GM13977 (cell line): ENCODE measurements at regions not wholly inside any gene's neighbourhood (a gene's known extent, or its start where the extent isn't known, plus 50 kb on each side); places are given as distances from the start of the nearest gene placed in this dataset.

Experiments
- DNase-seq: peaks from one replicate; pipeline ENCODE4 v3.0.0; 2012; ENCODE audit warnings: low spot score
- in situ Hi-C: fragments of 300-500 bp; cut with MboI; formaldehyde crosslinking; loops from one replicate; pipeline ENCODE4 v1.12.0; 2022; ENCODE audit warnings: low sequenced_read_pairs, low pct_unique_long_range_greater_than_20kb, mixed read lengths, inconsistent platforms; ENCODE audit not compliant: unreplicated experiment
- TF ChIP-seq, protein P1 (sequence below): IDR thresholded peaks from 2 replicates; pipeline ENCODE4 v1.5.1; 2012; ENCODE audit warnings: mild to moderate bottlenecking, control low read depth; ENCODE audit not compliant: insufficient read depth; ENCODE audit errors: extremely low read depth, missing control alignments

DNA sequence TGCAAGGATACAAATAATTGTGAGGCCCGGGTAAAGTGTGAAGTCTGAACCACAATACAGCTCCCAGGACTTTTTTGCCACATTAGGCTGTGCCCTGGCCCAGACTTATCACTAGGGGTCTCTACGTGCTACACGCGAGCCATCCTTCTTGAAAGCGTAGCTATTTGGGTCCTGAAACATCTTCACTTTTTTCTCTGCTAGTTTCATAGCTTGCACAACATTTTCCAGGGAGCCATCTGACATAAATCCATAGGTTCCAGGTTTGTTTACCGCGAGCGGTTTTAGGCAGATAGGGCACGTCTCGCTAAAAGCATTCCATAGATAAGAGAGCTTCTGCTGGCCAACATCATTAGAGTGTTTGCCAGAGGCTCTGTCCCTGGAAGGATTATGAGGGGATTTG is 226.5 kb downstream of the RPS24 start:
- DNase-seq = no peak
- TF ChIP-seq, protein P1, sequence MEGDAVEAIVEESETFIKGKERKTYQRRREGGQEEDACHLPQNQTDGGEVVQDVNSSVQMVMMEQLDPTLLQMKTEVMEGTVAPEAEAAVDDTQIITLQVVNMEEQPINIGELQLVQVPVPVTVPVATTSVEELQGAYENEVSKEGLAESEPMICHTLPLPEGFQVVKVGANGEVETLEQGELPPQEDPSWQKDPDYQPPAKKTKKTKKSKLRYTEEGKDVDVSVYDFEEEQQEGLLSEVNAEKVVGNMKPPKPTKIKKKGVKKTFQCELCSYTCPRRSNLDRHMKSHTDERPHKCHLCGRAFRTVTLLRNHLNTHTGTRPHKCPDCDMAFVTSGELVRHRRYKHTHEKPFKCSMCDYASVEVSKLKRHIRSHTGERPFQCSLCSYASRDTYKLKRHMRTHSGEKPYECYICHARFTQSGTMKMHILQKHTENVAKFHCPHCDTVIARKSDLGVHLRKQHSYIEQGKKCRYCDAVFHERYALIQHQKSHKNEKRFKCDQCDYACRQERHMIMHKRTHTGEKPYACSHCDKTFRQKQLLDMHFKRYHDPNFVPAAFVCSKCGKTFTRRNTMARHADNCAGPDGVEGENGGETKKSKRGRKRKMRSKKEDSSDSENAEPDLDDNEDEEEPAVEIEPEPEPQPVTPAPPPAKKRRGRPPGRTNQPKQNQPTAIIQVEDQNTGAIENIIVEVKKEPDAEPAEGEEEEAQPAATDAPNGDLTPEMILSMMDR = no peak
- in situ Hi-C loops = no loop called here

DNA sequence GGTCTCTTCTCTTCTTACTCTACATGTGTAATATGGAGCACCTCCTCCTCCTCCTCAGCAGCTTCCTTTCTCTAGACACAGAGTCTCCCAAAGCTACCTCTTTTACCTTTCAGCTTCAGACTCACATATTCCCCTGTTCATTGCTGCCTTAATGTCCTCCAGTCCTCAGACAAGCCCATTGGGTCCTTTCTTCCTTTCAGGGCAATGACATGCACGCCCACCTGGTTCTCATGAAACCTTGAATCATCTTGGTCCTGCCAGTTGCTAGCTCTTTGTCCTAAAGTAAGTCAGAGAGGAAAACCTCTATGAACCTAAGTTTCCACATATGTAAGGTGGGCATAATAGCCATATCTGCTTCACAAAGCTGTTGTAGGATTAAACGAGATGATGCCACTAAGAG is 227.0 kb downstream of the RPS24 start:
- no peak for DNase-seq
- in situ Hi-C loops = no loop called here
- TF ChIP-seq, protein P1 = no peak

DNA sequence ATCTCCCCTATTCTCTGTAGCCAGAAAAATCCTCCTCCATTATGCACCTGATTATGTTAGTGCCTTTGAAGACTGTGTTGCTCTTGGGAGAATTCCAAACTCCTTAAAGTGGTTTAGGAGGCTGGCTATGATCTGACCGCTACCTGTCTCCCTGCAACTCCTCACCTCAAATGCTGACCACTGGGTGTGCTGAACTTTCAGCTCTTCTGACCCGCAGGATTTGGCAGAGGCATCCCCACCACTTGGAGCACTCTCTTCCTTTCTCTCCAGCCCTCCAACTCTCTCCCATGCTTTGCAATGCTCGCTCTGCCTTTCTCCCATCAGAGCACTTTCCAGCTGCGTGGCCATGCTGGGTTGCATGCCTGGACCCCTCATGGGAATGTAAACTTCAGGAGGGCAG is 227.6 kb downstream of the RPS24 start:
- in situ Hi-C loops = no loop called here

DNA sequence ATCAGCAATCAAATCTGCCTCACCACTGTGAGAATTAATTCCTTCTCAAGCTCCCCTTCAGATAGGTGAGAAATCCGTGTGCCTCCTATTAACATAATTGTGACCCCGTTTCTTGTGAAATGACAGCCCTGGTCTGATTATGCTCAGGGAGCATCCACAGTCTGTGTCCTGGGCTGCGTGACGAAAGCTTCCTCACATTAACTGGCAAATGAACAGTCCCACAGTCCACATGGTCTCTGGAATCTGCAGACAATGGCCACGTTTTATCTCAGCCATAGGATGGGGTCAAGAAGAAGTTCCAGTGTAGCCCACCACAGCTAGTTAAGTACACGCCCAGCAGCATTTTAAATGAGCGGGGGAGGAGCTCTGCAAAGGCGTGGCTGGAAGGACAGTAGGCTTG is 229.2 kb downstream of the RPS24 start:
- TF ChIP-seq, protein P1 = no peak
- DNase-seq = no peak
- in situ Hi-C loops = no loop called here

More for the DNA sequence above, 227.6 kb downstream of the RPS24 start:
- no peak for DNase-seq
- TF ChIP-seq, protein P1 = no peak

DNA sequence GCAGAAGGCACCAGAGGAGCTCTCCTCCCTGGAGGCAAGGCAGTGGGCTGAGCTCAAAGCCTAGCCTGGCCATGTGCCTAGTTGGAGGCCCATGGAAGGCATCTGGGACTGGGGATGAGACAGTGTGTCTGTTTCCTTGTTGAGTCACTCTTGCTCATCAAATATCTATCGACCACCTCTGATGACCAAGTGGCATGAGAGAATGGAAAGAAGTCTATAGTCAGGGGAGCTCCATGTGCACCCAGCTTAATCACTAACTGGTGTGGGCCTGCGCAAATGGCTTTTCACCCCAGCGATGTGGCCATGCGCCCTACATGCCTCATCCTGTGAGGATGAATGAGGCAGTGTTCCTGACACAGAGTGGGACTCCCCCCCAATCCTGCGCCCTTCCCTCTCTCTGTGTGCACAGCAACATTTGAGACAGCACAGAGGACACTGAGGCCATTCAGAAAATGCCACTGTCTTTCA is 229.9 kb downstream of the RPS24 start:
- TF ChIP-seq, protein P1 = no peak
- in situ Hi-C loops = no loop called here
- DNase-seq = no peak

DNA sequence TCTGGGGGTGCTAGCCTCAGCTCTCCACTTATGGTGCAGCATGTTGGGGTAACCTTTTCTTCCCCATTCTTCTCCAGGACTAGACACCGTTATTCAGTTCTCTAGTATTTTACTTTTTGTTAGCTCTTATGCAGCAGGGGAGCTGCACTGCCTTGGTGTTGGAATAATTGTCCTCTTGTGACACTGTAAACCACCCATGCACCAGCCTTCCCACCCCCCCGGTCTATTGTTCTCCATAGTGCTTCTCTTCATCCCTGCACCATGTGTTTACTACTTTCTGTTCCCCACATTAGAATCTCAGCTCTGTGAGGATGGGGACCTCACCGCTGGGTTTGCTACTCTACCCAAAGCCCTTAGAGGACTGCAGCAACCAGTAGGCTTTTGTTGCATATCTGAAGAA is 230.7 kb downstream of the RPS24 start:
- in situ Hi-C loops = no loop called here
- TF ChIP-seq, protein P1 = no peak

More for the DNA sequence above, 230.7 kb downstream of the RPS24 start:
- no peak for DNase-seq
